Activated naive CD4-positive, alpha-beta T cell treated with anti-CD3 and anti-CD28 coated beads for 36 hours (primary cell): ENCODE measurements at regions not wholly inside any gene's neighbourhood (a gene's known extent, or its start where the extent isn't known, plus 50 kb on each side); places are given as distances from the start of the nearest gene placed in this dataset.

ENCODE experiments used
- CTCF ChIA-PET: fragments of 350-600 bp; sonication (Branson Sonifier 250); formaldehyde crosslinking; loops from one replicate; lab custom pipeline; 2021; ENCODE audit warnings: antibody characterized with exemption; lab: Charles Lee
- DNase-seq: peaks from one replicate; pipeline ENCODE4 v3.0.0-alpha.2; 2020
- H3K27ac Mint-ChIP-seq: one replicate; pipeline ENCODE4 v1.8.0; 2021; ENCODE audit warnings: mild to moderate bottlenecking, mixed read lengths
- H3K27me3 Mint-ChIP-seq: one replicate; pipeline ENCODE4 v1.8.0; 2021; ENCODE audit warnings: low read depth, mixed read lengths
- H3K36me3 Mint-ChIP-seq: one replicate; pipeline ENCODE4 v1.8.0; 2021; ENCODE audit warnings: low read depth, mixed read lengths
- H3K4me1 Mint-ChIP-seq: one replicate; pipeline ENCODE4 v1.8.0; 2021; ENCODE audit warnings: low read depth, mixed read lengths
- H3K4me3 Mint-ChIP-seq: one replicate; pipeline ENCODE4 v1.8.0; 2021; ENCODE audit warnings: mild to moderate bottlenecking, moderate library complexity, mixed read lengths
- H3K9me3 Mint-ChIP-seq: one replicate; pipeline ENCODE4 v1.8.0; 2021; ENCODE audit warnings: mixed read lengths
- intact Hi-C: fragments of 100-400 bp; cut with micrococcal nuclease; formaldehyde crosslinking; loops from one replicate; pipeline ENCODE4 v1.15.1; 2023

- H3K36me3 Mint-ChIP-seq: no peaks in the 10 kb centered on the region
- H3K9me3 Mint-ChIP-seq: no peaks in the 10 kb centered on the region
- no peak for DNase-seq
- H3K27ac Mint-ChIP-seq: no peak overlapping the region
- peaks cover 4% of the 10 kb centered on the region for H3K4me1 Mint-ChIP-seq
- CTCF ChIA-PET: interaction anchor here (1.2 kb wide), 1 partner anchor 44 kb away, joined by 3 read pairs; no protein-coding TSS in a partner anchor
- intact Hi-C loops: no loop called here
- H3K4me3 Mint-ChIP-seq: no peak overlapping the region
- no peaks in the 10 kb centered on the region for H3K27me3 Mint-ChIP-seq
Measured at GRCh38 chr17:74040729-74041128, 162.7 kb upstream of the RPL38 start.

GRCh38 chr17:74041869-74042640 is 161.4 kb upstream of the RPL38 start:
- DNase-seq: no peak
- H3K27me3 Mint-ChIP-seq: peaks cover 3% of the 10 kb centered on the region
- H3K4me1 Mint-ChIP-seq: peaks cover 4% of the 10 kb centered on the region
- H3K9me3 Mint-ChIP-seq: no peaks in the 10 kb centered on the region
- H3K36me3 Mint-ChIP-seq: no peaks in the 10 kb centered on the region
- no peak overlapping the region for H3K27ac Mint-ChIP-seq
- H3K4me3 Mint-ChIP-seq: no peak overlapping the region
- intact Hi-C loops: no loop called here
- CTCF ChIA-PET: interaction anchor here (1.1 to 1.4 kb wide), 2 partner anchors 17 to 32 kb away, joined by 4 read pairs; no protein-coding TSS in a partner anchor

GRCh38 chr17:74042744-74043486 is 160.6 kb upstream of the RPL38 start:
- DNase-seq: peak; percentile 65
- Mint-ChIP-seq H3K27ac (no peak overlapping the region), H3K36me3 (no peaks in the 10 kb centered on the region), H3K4me3 (no peak overlapping the region), H3K4me1 (peaks cover 4% of the 10 kb centered on the region), H3K9me3 (no peaks in the 10 kb centered on the region), H3K27me3 (peaks cover 3% of the 10 kb centered on the region)
- CTCF ChIA-PET: interaction anchor here (0.7 to 1.4 kb wide), 3 partner anchors 16 to 135 kb away, joined by 3 to 4 read pairs (median 4); no protein-coding TSS in a partner anchor
- intact Hi-C loops: no loop called here

GRCh38 chr17:74043976-74044375 is 159.5 kb upstream of the RPL38 start:
- Mint-ChIP-seq H3K27ac (no peak overlapping the region), H3K4me3 (no peak overlapping the region), H3K27me3 (peaks cover 6% of the 10 kb centered on the region), H3K9me3 (no peaks in the 10 kb centered on the region), H3K36me3 (no peaks in the 10 kb centered on the region), H3K4me1 (peaks cover 4% of the 10 kb centered on the region)
- DNase-seq: no peak
- CTCF ChIA-PET: no interaction called here
- intact Hi-C loops: no loop called here

GRCh38 chr17:74045608-74046280 is 157.7 kb upstream of the RPL38 start:
- H3K4me3 Mint-ChIP-seq: no peak overlapping the region
- no peaks in the 10 kb centered on the region for H3K36me3 Mint-ChIP-seq
- DNase-seq: no peak
- intact Hi-C loops: no loop called here
- no peaks in the 10 kb centered on the region for H3K9me3 Mint-ChIP-seq
- H3K4me1 Mint-ChIP-seq: peaks cover 4% of the 10 kb centered on the region
- H3K27me3 Mint-ChIP-seq: peaks cover 6% of the 10 kb centered on the region
- no peak overlapping the region for H3K27ac Mint-ChIP-seq
- CTCF ChIA-PET: no interaction called here

- H3K4me3 Mint-ChIP-seq: no peak overlapping the region
- intact Hi-C loops: no loop called here
- no peaks in the 10 kb centered on the region for H3K36me3 Mint-ChIP-seq
- no peaks in the 10 kb centered on the region for H3K4me1 Mint-ChIP-seq
- H3K27me3 Mint-ChIP-seq: peaks cover 20% of the 10 kb centered on the region
- no peak for DNase-seq
- no peak overlapping the region for H3K27ac Mint-ChIP-seq
- CTCF ChIA-PET: no interaction called here
- no peaks in the 10 kb centered on the region for H3K9me3 Mint-ChIP-seq
Measured at GRCh38 chr17:74049167-74049966, 154.1 kb upstream of the RPL38 start.

GRCh38 chr17:74049967-74050458 is 153.5 kb upstream of the RPL38 start:
- Mint-ChIP-seq H3K9me3 (no peaks in the 10 kb centered on the region), H3K4me1 (no peaks in the 10 kb centered on the region), H3K4me3 (no peak overlapping the region), H3K27me3 (peaks cover 21% of the 10 kb centered on the region), H3K36me3 (no peaks in the 10 kb centered on the region), H3K27ac (no peak overlapping the region)
- no peak for DNase-seq
- intact Hi-C loops: no loop called here
- CTCF ChIA-PET: no interaction called here

- intact Hi-C loops: no loop called here
- H3K4me3 Mint-ChIP-seq: no peak overlapping the region
- CTCF ChIA-PET: no interaction called here
Measured at GRCh38 chr17:74051348-74051747, 152.1 kb upstream of the RPL38 start.

GRCh38 chr17:74052993-74053711 is 150.3 kb upstream of the RPL38 start:
- no peak overlapping the region for H3K4me3 Mint-ChIP-seq
- peaks cover 28% of the 10 kb centered on the region for H3K27me3 Mint-ChIP-seq
- H3K27ac Mint-ChIP-seq: no peak overlapping the region
- no peaks in the 10 kb centered on the region for H3K36me3 Mint-ChIP-seq
- no peaks in the 10 kb centered on the region for H3K9me3 Mint-ChIP-seq
- DNase-seq: no peak
- intact Hi-C loops: no loop called here
- H3K4me1 Mint-ChIP-seq: no peaks in the 10 kb centered on the region
- CTCF ChIA-PET: interaction anchor here (1.3 kb wide), 1 partner anchor 37 kb away, joined by 3 read pairs; no protein-coding TSS in a partner anchor

More at GRCh38 chr17:74051348-74051747, 152.1 kb upstream of the RPL38 start:
- DNase-seq: no peak
- Mint-ChIP-seq H3K27me3 (peaks cover 27% of the 10 kb centered on the region), H3K9me3 (no peaks in the 10 kb centered on the region), H3K27ac (no peak overlapping the region), H3K4me1 (no peaks in the 10 kb centered on the region), H3K36me3 (no peaks in the 10 kb centered on the region)

- intact Hi-C loops: no loop called here
- H3K4me1 Mint-ChIP-seq: no peaks in the 10 kb centered on the region
Measured at GRCh38 chr17:74053712-74054078, 149.8 kb upstream of the RPL38 start.

GRCh38 chr17:74054249-74054648 is 149.2 kb upstream of the RPL38 start:
- Mint-ChIP-seq H3K27ac (no peak overlapping the region), H3K9me3 (no peaks in the 10 kb centered on the region), H3K36me3 (no peaks in the 10 kb centered on the region), H3K27me3 (peaks cover 25% of the 10 kb centered on the region), H3K4me3 (no peak overlapping the region), H3K4me1 (no peaks in the 10 kb centered on the region)
- CTCF ChIA-PET: no interaction called here
- intact Hi-C loops: no loop called here
- DNase-seq: no peak

More at GRCh38 chr17:74053712-74054078, 149.8 kb upstream of the RPL38 start:
- no peaks in the 10 kb centered on the region for H3K9me3 Mint-ChIP-seq
- H3K27me3 Mint-ChIP-seq: peaks cover 25% of the 10 kb centered on the region
- H3K27ac Mint-ChIP-seq: no peak overlapping the region
- DNase-seq: no peak
- CTCF ChIA-PET: no interaction called here
- H3K4me3 Mint-ChIP-seq: no peak overlapping the region
- H3K36me3 Mint-ChIP-seq: no peaks in the 10 kb centered on the region
